Neural cell (in vitro differentiated cells): ENCODE measurements at regions not wholly inside any gene's neighbourhood (a gene's known extent, or its start where the extent isn't known, plus 50 kb on each side); places are given as distances from the start of the nearest gene placed in this dataset.

Experiments used
- H2AFZ ChIP-seq: fragments of 200-600, 300-800 bp; sonication (generic), shearing (Covaris generic); 2 replicates; pipeline ENCODE4 v1.6.0; 2014; ENCODE audit warnings: low read depth, mild to moderate bottlenecking, antibody characterized with exemption, low read length, moderate library complexity
- H3F3A ChIP-seq: fragments of 200-600 bp; shearing (Covaris generic); 2 replicates; pipeline ENCODE4 v1.6.1; 2016; ENCODE audit warnings: mild to moderate bottlenecking, moderate library complexity, mixed read lengths, antibody characterized with exemption, low read length; ENCODE audit not compliant: insufficient read depth, poor library complexity, severe bottlenecking
- H3K27ac ChIP-seq: fragments of 200-600, 300-800 bp; sonication (generic), shearing (Covaris generic); 2 replicates; pipeline ENCODE4 v1.5.1; 2014; ENCODE audit warnings: mild to moderate bottlenecking, low read length, moderate library complexity
- H3K27me3 ChIP-seq: fragments of 300-800, 200-600 bp; sonication (generic), shearing (Covaris generic); 2 replicates; pipeline ENCODE4 v1.6.0; 2014; ENCODE audit warnings: mild to moderate bottlenecking, low read depth, low read length, moderate library complexity; ENCODE audit not compliant: insufficient read depth
- H3K36me3 ChIP-seq: fragments of 300-800, 200-600 bp; sonication (generic), shearing (Covaris generic); 2 replicates; pipeline ENCODE4 v1.5.1; 2014; ENCODE audit warnings: mild to moderate bottlenecking, antibody characterized with exemption, low read length, moderate library complexity; ENCODE audit not compliant: insufficient read depth
- H3K4me2 ChIP-seq: fragments of 300-800, 200-600 bp; sonication (generic), shearing (Covaris generic); 2 replicates; pipeline ENCODE4 v1.6.0; 2014; ENCODE audit warnings: mild to moderate bottlenecking, low read length
- H3K4me3 ChIP-seq: fragments of 300-800, 200-600 bp; sonication (generic), shearing (Covaris generic); 2 replicates; pipeline ENCODE4 v1.5.1; 2014; ENCODE audit warnings: mild to moderate bottlenecking, low read length, moderate library complexity
- H3K79me2 ChIP-seq: fragments of 200-600 bp; shearing (Covaris generic); replicated peaks from 2 replicates; pipeline ENCODE4 v1.6.0; 2014; ENCODE audit warnings: mild to moderate bottlenecking, low read length, moderate library complexity; ENCODE audit not compliant: insufficient read depth
- H3K9ac ChIP-seq: fragments of 300-800, 200-600 bp; sonication (generic), shearing (Covaris generic); 2 replicates; pipeline ENCODE4 v1.6.1; 2016; ENCODE audit warnings: mild to moderate bottlenecking, low read length, mixed read lengths
- H3K9me2 ChIP-seq: fragments of 200-600 bp; shearing (Covaris generic); 2 replicates; pipeline ENCODE4 v1.6.1; 2016; ENCODE audit warnings: mild to moderate bottlenecking, low read length, mixed read lengths; ENCODE audit not compliant: insufficient read depth
- H3K9me3 ChIP-seq: fragments of 200-600, 300-800 bp; sonication (generic), shearing (Covaris generic); 2 replicates; pipeline ENCODE4 v1.6.1; 2016; ENCODE audit warnings: mild to moderate bottlenecking, mixed run types, low read length, moderate library complexity, mixed read lengths
- H4K20me1 ChIP-seq: fragments of 200-600 bp; shearing (Covaris generic); 2 replicates; pipeline ENCODE4 v1.6.1; 2016; ENCODE audit warnings: mild to moderate bottlenecking, mixed run types; ENCODE audit not compliant: insufficient read depth
- EP300 ChIP-seq: fragments of 450-650 bp; conservative IDR thresholded peaks from 2 replicates; pipeline ENCODE4 v1.6.1; 2014; ENCODE audit warnings: antibody characterized with exemption, mild to moderate bottlenecking, moderate library complexity; ENCODE audit not compliant: poor library complexity, severe bottlenecking
- EZH2 ChIP-seq: fragments of 200-600, 300-800 bp; shearing (Covaris generic), sonication (generic); IDR thresholded peaks from 2 replicates; pipeline ENCODE4 v1.6.1; 2014; ENCODE audit warnings: antibody characterized with exemption, low read length, borderline replicate concordance, mild to moderate bottlenecking; ENCODE audit not compliant: insufficient read depth, poor library complexity, severe bottlenecking
- MXI1 ChIP-seq: fragments of 450-650 bp; conservative IDR thresholded peaks from 2 replicates; pipeline ENCODE4 v1.6.1; 2014; ENCODE audit warnings: antibody characterized with exemption, mild to moderate bottlenecking; ENCODE audit not compliant: poor library complexity, severe bottlenecking
- POLR2AphosphoS5 ChIP-seq: IDR thresholded peaks from 2 replicates; pipeline ENCODE4 v1.6.1; 2012
- RAD21 ChIP-seq: fragments of 450-650 bp; conservative IDR thresholded peaks from 2 replicates; pipeline ENCODE4 v1.6.1; 2014; ENCODE audit warnings: antibody characterized with exemption, mild to moderate bottlenecking, moderate library complexity
- SMC3 ChIP-seq: fragments of 450-650 bp; conservative IDR thresholded peaks from 2 replicates; pipeline ENCODE4 v1.6.1; 2014; ENCODE audit warnings: antibody characterized with exemption, mild to moderate bottlenecking, moderate library complexity; ENCODE audit not compliant: poor library complexity
- TAF1 ChIP-seq: IDR thresholded peaks from 2 replicates; pipeline ENCODE4 v1.6.1; 2012; ENCODE audit warnings: low read depth
- TF ChIP-seq, protein P1 (sequence below): fragments of 450-650 bp; IDR thresholded peaks from 2 replicates; pipeline ENCODE4 v1.5.1; 2014; ENCODE audit warnings: antibody characterized with exemption, mild to moderate bottlenecking, moderate library complexity; ENCODE audit not compliant: poor library complexity, severe bottlenecking
- TF ChIP-seq, protein P2 (sequence below): IDR thresholded peaks from 2 replicates; pipeline ENCODE4 v1.6.1; 2012; ENCODE audit warnings: borderline replicate concordance

DNA sequence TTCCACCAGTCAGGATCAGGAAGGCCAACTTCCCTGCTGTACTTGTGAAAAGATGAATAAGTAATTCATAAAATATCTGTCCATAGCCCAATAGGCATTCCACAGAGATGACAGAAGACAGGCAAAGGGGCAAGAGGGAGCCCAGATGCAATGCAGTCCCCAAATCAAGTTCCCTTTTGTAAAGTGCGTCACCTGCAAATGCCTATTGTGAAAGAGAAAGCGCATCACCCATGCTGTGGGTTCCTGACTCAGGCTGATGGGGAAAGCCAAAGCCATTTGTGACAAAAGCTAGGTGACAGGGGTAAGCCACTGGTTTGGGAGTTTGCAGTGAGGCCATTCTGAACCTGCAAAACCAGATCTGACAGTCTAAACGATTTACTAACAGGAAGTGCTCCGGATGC lies 157.5 kb upstream of the ZNF536 start:
- Histone ChIP-seq H2AFZ (no peak overlapping the region), H3K36me3 (no peaks in the 10 kb centered on the region), H3K9me2 (no peaks in the 10 kb centered on the region), H3K4me2 (no peak overlapping the region), H3K27me3 (no peaks in the 10 kb centered on the region), H3K4me3 (no peak overlapping the region), H3K79me2 (no peaks in the 10 kb centered on the region), H3K9ac (no peak overlapping the region), H4K20me1 (no peaks in the 10 kb centered on the region), H3K9me3 (no peaks in the 10 kb centered on the region), H3K27ac (no peak overlapping the region), H3F3A (no peaks in the 10 kb centered on the region)
- no peak for TF ChIP-seq SMC3
- TF ChIP-seq EZH2: no peak
- TF ChIP-seq, protein P1, sequence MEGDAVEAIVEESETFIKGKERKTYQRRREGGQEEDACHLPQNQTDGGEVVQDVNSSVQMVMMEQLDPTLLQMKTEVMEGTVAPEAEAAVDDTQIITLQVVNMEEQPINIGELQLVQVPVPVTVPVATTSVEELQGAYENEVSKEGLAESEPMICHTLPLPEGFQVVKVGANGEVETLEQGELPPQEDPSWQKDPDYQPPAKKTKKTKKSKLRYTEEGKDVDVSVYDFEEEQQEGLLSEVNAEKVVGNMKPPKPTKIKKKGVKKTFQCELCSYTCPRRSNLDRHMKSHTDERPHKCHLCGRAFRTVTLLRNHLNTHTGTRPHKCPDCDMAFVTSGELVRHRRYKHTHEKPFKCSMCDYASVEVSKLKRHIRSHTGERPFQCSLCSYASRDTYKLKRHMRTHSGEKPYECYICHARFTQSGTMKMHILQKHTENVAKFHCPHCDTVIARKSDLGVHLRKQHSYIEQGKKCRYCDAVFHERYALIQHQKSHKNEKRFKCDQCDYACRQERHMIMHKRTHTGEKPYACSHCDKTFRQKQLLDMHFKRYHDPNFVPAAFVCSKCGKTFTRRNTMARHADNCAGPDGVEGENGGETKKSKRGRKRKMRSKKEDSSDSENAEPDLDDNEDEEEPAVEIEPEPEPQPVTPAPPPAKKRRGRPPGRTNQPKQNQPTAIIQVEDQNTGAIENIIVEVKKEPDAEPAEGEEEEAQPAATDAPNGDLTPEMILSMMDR: no peak
- TF ChIP-seq, protein P2, sequence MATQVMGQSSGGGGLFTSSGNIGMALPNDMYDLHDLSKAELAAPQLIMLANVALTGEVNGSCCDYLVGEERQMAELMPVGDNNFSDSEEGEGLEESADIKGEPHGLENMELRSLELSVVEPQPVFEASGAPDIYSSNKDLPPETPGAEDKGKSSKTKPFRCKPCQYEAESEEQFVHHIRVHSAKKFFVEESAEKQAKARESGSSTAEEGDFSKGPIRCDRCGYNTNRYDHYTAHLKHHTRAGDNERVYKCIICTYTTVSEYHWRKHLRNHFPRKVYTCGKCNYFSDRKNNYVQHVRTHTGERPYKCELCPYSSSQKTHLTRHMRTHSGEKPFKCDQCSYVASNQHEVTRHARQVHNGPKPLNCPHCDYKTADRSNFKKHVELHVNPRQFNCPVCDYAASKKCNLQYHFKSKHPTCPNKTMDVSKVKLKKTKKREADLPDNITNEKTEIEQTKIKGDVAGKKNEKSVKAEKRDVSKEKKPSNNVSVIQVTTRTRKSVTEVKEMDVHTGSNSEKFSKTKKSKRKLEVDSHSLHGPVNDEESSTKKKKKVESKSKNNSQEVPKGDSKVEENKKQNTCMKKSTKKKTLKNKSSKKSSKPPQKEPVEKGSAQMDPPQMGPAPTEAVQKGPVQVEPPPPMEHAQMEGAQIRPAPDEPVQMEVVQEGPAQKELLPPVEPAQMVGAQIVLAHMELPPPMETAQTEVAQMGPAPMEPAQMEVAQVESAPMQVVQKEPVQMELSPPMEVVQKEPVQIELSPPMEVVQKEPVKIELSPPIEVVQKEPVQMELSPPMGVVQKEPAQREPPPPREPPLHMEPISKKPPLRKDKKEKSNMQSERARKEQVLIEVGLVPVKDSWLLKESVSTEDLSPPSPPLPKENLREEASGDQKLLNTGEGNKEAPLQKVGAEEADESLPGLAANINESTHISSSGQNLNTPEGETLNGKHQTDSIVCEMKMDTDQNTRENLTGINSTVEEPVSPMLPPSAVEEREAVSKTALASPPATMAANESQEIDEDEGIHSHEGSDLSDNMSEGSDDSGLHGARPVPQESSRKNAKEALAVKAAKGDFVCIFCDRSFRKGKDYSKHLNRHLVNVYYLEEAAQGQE: no peak
- TF ChIP-seq RAD21: no peak
- TF ChIP-seq TAF1: no peak
- no peak for TF ChIP-seq POLR2AphosphoS5
- no peak for TF ChIP-seq MXI1
- no peak for TF ChIP-seq EP300

DNA sequence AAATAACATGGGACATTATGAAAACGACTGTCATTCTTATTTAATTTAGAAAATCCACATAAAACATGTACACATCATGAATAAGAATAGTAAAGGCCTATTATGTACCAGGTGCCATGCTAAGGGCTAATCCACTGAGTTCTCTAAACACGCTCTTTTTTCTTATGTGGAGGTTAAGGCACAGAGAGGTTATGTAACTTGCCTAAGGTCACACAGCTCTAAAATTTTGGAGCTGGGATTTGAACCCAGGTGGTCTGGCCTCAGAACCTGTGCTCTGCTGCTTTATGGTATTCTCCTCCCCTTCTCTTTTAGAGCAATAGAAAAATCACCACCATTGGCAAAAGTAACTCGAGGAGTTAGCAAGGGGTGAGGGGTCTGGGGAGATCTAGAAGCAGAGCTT lies 156.9 kb upstream of the ZNF536 start:
- Histone ChIP-seq H3K79me2 (no peaks in the 10 kb centered on the region), H3K36me3 (no peaks in the 10 kb centered on the region), H3K27ac (no peak overlapping the region), H4K20me1 (no peaks in the 10 kb centered on the region), H3K9me3 (no peaks in the 10 kb centered on the region), H3K4me2 (no peak overlapping the region), H3K27me3 (peaks cover 5% of the 10 kb centered on the region), H3F3A (no peaks in the 10 kb centered on the region), H3K4me3 (no peak overlapping the region), H2AFZ (no peak overlapping the region), H3K9ac (no peak overlapping the region), H3K9me2 (no peaks in the 10 kb centered on the region)
- no peak for TF ChIP-seq SMC3
- TF ChIP-seq TAF1: no peak
- TF ChIP-seq, protein P2: no peak
- no peak for TF ChIP-seq MXI1
- no peak for TF ChIP-seq POLR2AphosphoS5
- TF ChIP-seq EP300: no peak
- no peak for TF ChIP-seq EZH2
- TF ChIP-seq RAD21: no peak
- TF ChIP-seq, protein P1: no peak
